GM23248 (cell line): ENCODE measurements at regions not wholly inside any gene's neighbourhood (a gene's known extent, or its start where the extent isn't known, plus 50 kb on each side); places are given as distances from the start of the nearest gene placed in this dataset.

Experiments
- EZH2 ChIP-seq: fragments of 200-600 bp; sonication (generic); IDR thresholded peaks from 2 replicates; pipeline ENCODE4 v1.6.1; 2018; ENCODE audit warnings: antibody characterized with exemption, mild to moderate bottlenecking; ENCODE audit not compliant: insufficient read depth, poor library complexity, severe bottlenecking
- EZH2phosphoT487 ChIP-seq: fragments of 200-600 bp; sonication (generic); IDR thresholded peaks from 2 replicates; pipeline ENCODE4 v1.6.1; 2018; ENCODE audit warnings: antibody characterized with exemption, moderate library complexity, mild to moderate bottlenecking, low read depth; ENCODE audit not compliant: insufficient read depth

DNA sequence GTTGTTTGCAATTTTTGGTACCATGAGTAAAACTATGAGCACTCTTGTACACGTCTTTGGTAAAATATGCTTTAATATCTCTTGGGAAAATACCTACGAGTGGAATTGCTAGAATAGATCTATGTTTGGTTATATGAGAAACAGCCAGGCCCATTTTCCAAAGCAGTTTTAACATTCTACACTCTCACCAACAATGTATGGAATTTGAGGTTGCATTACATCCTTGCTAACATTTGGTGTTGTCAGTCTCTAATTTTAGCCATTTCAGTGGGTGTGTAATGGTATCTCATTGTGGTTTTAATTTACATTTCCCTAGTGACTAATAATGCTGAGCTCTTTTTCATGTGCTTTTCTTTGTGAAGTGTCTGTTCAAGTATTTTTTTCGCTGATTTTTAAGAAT, 118.9 kb upstream of the TCF4 start:
- TF ChIP-seq EZH2 (no peak), EZH2phosphoT487 (no peak)
